ENCODE measurements at regions not wholly inside any gene's neighbourhood (a gene's known extent, or its start where the extent isn't known, plus 50 kb on each side); places are given as distances from the start of the nearest gene placed in this dataset.
A peak's percentile ranks its signal among the peaks of the same experiment; 100 is the strongest.

- H3K27ac ChIP-seq (ENCODE audit: insufficient read depth, low read length) = no peak overlapping the region
- in situ Hi-C loops (cut with MboI; ENCODE audit: low sequenced_read_pairs) (no loop called here), intact Hi-C loops (cut with micrococcal nuclease) (no loop called here), dilution Hi-C loops (cut with HindIII; ENCODE audit: low sequenced_read_pairs, unreplicated experiment) (no loop called here)
- no peak overlapping the region for H3K4me2 ChIP-seq (ENCODE audit: low read depth, low read length)
- H3K79me1 ChIP-seq (ENCODE audit: low read depth in 1 of 2, low read length in 2 of 2) = no peaks in the 10 kb centered on the region
- no peak overlapping the region for H4K91ac ChIP-seq (ENCODE audit: insufficient read depth, low read depth, low read length)
- no peak for DNase-seq
- H2BK15ac ChIP-seq (ENCODE audit: low read depth, low read length) = no peak overlapping the region
- H2AK5ac ChIP-seq (ENCODE audit: low read depth, low read length) = no peak overlapping the region
- H2AFZ ChIP-seq (replicated peaks; ENCODE audit: low read length, poor library complexity) = no peak overlapping the region
- H3K4me1 ChIP-seq (ENCODE audit: control insufficient read depth, insufficient read depth, low read length) = no peaks in the 10 kb centered on the region
- H2AK9ac ChIP-seq (replicated peaks; ENCODE audit: low read depth, low read length, poor library complexity) = no peak overlapping the region
- no peaks in the 10 kb centered on the region for H3K36me3 ChIP-seq (ENCODE audit: control insufficient read depth, insufficient read depth, low read length)
- no peak overlapping the region for H2BK20ac ChIP-seq (ENCODE audit: low read depth, low read length)
- no peak overlapping the region for H3K18ac ChIP-seq (ENCODE audit: low read depth, low read length)
- no TSS peak for BruUV-seq (replicated peaks)
- no peak overlapping the region for H2BK5ac ChIP-seq (ENCODE audit: low read depth, low read length, poor library complexity, severe bottlenecking)
- no peak overlapping the region for H3K14ac ChIP-seq (replicated peaks; ENCODE audit: low read depth, low read length)
- no peak overlapping the region for H3K23ac ChIP-seq (ENCODE audit: low read depth, low read length)
- H3K4me3 ChIP-seq (ENCODE audit: insufficient read depth, low read depth, low read length) = no peak overlapping the region
- H3K9ac ChIP-seq (ENCODE audit: low read depth, low read length) = no peak overlapping the region
- H2BK120ac ChIP-seq (ENCODE audit: low read depth, low read length) = no peak overlapping the region
- no peak overlapping the region for H3K4ac ChIP-seq (ENCODE audit: low read depth, low read length)
- H3K27me3 ChIP-seq (ENCODE audit: control insufficient read depth, insufficient read depth, low read length) = no peaks in the 10 kb centered on the region
- H3K56ac ChIP-seq (ENCODE audit: extremely low read depth, insufficient read depth, low read length) = no peak overlapping the region
- ChIA-PET POLR2A (ENCODE audit: unreplicated experiment) (no interaction called here), CTCF (no interaction called here)
- ATAC-seq (ENCODE audit: low read depth) = no peak
- TF ChIP-seq RCOR1 (IDR thresholded peaks at IDR 0.05; ENCODE audit: insufficient replicate concordance, low read length) = no peak
- TF ChIP-seq MAZ (IDR thresholded peaks at IDR 0.05; ENCODE audit: borderline replicate concordance, low read depth, low read length) = no peak
- TF ChIP-seq MAFK (IDR thresholded peaks at IDR 0.05; ENCODE audit: low read depth, low read length) = peak; percentile 62
- no peaks in the 10 kb centered on the region for H3K9me3 ChIP-seq (ENCODE audit: control insufficient read depth, insufficient read depth, low read length)
- no peak overlapping the region for H4K8ac ChIP-seq (ENCODE audit: low read depth in 2 of 2, low read length in 2 of 2)
- H3K9me1 ChIP-seq (ENCODE audit: insufficient read depth, low read length) = no peaks in the 10 kb centered on the region
- H4K20me1 ChIP-seq (ENCODE audit: insufficient read depth, low read length) = no peaks in the 10 kb centered on the region
- no peak overlapping the region for H4K5ac ChIP-seq (ENCODE audit: low read depth, low read length)
These were observed 308.4 kb downstream of the SEC23A start for GRCh38 chr14:38794677-38795076.
